Subcutaneous abdominal adipose tissue (tissue), 5 donors: ENCODE measurements at regions not wholly inside any gene's neighbourhood (a gene's known extent, or its start where the extent isn't known, plus 50 kb on each side); places are given as distances from the start of the nearest gene placed in this dataset.

ENCODE experiments used
- H3K27ac ChIP-seq: one replicate; pipeline ENCODE4 v1.7.0; 2013; ENCODE audit warnings: low read depth, mild to moderate bottlenecking, inconsistent platforms, low read length, moderate library complexity
- H3K27me3 ChIP-seq, 5 donors: one replicate each; pipeline ENCODE4 v1.7.0; 2013; ENCODE audit warnings: low read length in 5 of 5, inconsistent platforms in 1 of 5; ENCODE audit not compliant: control insufficient read depth in 5 of 5, insufficient read depth in 4 of 5
- H3K36me3 ChIP-seq, 5 donors: one replicate each; pipeline ENCODE4 v1.7.0; 2013; ENCODE audit warnings: low read length in 5 of 5; ENCODE audit not compliant: control insufficient read depth in 5 of 5, insufficient read depth in 5 of 5
- H3K4me1 ChIP-seq, 5 donors: one replicate each; pipeline ENCODE4 v1.7.0; 2013; ENCODE audit warnings: low read length in 5 of 5, mild to moderate bottlenecking in 3 of 5, moderate library complexity in 1 of 5; ENCODE audit not compliant: control insufficient read depth in 5 of 5, insufficient read depth in 5 of 5
- H3K4me3 ChIP-seq, 5 donors: one replicate each; pipeline ENCODE4 v1.7.0; 2013; ENCODE audit warnings: low read length in 5 of 5, low read depth in 1 of 5
- H3K9ac ChIP-seq, 5 donors: one replicate each; pipeline ENCODE4 v1.7.0; 2013; ENCODE audit warnings: low read length in 5 of 5, mild to moderate bottlenecking in 4 of 5, moderate library complexity in 3 of 5
- H3K9me3 ChIP-seq, 5 donors: one replicate each; pipeline ENCODE4 v1.7.0; 2013; ENCODE audit warnings: low read length in 5 of 5; ENCODE audit not compliant: control insufficient read depth in 5 of 5
- donor health status: healthy.
- donor health status: healthy.
- donor health status: healthy.
- donor health status: healthy.
- donor health status: healthy.

DNA sequence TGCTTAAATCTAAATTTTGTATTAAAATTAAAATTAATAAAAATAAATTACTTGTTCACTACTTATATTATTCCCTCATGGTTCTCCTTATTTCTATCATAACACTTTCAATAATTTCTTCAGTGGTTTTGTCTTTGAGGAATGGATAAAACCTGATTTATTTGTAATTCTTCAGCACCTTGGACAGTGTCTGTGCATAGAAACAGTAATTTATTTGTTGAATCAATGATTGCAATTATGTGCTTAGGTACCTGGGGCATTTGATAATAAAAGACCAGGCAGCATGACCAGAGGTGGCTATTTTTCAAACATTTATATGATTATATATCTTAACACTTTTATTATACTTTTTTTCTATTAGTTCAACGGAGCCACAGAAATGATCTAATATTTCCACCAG is 1062.7 kb downstream of the DSC3 start:
- Histone ChIP-seq H3K27ac (no peak overlapping the region), H3K27me3 (no peaks in the 10 kb centered on the region), H3K4me1 (no peaks in the 10 kb centered on the region), H3K9ac (no peak overlapping the region), H3K9me3 (no peaks in the 10 kb centered on the region), H3K4me3 (no peak overlapping the region), H3K36me3 (no peaks in the 10 kb centered on the region)

DNA sequence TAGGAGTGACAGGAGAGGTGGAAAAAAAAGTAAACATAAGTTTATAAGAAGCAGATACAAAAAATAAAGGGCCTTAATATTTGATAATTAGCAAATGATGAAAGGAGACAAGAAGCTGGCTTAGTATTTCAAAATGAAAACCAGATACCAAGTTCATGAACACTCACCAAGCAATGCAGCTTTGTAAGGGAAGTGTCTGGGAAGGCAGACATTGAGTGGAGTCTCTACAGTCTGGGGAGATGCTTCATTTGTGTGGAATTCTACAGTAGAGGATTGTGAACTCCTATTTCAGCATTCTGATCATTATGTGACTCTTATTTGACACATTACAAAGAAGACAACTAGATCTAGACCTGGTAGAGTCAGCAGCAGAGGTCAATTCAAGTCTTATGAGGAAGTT is 1072.7 kb downstream of the DSC3 start:
- Histone ChIP-seq H3K27me3 (no peaks in the 10 kb centered on the region), H3K4me1 (no peaks in the 10 kb centered on the region), H3K9ac (no peak overlapping the region), H3K36me3 (no peaks in the 10 kb centered on the region), H3K9me3 (no peaks in the 10 kb centered on the region), H3K27ac (no peak overlapping the region), H3K4me3 (no peak overlapping the region)

DNA sequence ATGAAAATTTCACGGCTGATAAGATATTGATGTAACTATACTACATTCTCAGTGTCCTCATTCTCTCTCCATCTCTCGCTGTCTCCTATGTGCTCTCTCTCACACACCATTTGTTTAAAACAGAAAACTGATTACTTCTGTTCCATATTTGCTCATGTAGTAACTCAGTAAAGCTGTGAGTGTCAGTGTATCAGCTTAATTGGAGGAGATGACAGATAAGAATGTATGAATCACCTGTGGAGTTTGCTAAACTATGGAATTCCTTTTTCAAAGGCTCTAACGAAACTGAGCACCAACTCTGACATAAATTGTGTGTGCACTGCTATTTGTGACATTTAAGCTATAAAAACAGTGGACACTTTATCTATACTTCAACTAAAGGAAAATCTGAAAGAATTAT is 1080.0 kb downstream of the DSC3 start:
- Histone ChIP-seq H3K27me3 (no peaks in the 10 kb centered on the region), H3K9ac (no peak overlapping the region), H3K9me3 (no peaks in the 10 kb centered on the region), H3K36me3 (no peaks in the 10 kb centered on the region), H3K4me3 (no peak overlapping the region), H3K27ac (no peak overlapping the region), H3K4me1 (no peaks in the 10 kb centered on the region)

DNA sequence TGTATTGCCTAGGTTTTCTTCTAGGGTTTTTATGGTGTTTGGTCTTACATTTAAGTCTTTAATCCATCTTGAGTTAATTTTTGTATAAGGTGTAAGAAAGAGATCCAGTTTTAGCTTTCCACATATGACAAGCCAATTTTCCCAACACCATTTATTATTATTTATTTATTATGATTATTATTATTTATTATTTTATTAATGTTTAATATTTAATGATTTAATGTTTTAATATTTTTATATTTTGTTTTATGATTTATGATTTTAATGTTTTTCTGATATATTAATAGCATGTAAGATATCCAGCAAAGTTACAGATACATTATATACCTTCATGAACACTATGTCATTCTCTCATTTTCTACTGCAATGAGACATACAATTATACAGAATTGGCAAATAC is 1082.0 kb downstream of the DSC3 start:
- no peak overlapping the region for H3K27ac ChIP-seq
- no peaks in the 10 kb centered on the region for H3K4me1 ChIP-seq
- no peaks in the 10 kb centered on the region for H3K9me3 ChIP-seq
- H3K36me3 ChIP-seq: no peaks in the 10 kb centered on the region
- H3K27me3 ChIP-seq: no peaks in the 10 kb centered on the region
- no peak overlapping the region for H3K4me3 ChIP-seq
- H3K9ac ChIP-seq: no peak overlapping the region

DNA sequence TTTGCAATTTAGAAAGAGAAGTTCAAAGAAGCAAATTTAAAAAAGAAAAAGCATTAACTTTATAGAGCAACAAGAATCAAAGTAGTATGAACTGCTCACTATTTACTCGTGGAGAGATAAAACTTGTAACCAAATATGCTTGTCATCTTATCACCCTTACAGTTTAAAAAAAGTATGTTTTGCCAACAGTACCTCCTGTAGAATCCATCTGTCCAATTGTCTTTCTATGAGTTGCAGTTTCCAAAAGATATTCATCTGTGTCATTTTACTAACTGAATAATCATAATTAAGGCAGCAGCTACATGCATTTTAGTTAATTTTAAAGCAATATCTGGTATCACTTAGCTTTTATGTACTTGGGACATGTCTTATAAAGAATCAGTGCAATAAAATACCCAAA is 1112.3 kb downstream of the DSC3 start:
- no peaks in the 10 kb centered on the region for H3K9me3 ChIP-seq
- no peak overlapping the region for H3K9ac ChIP-seq
- H3K4me1 ChIP-seq: no peaks in the 10 kb centered on the region
- no peaks in the 10 kb centered on the region for H3K27me3 ChIP-seq
- H3K27ac ChIP-seq: no peak overlapping the region
- no peak overlapping the region for H3K4me3 ChIP-seq
- H3K36me3 ChIP-seq: no peaks in the 10 kb centered on the region

DNA sequence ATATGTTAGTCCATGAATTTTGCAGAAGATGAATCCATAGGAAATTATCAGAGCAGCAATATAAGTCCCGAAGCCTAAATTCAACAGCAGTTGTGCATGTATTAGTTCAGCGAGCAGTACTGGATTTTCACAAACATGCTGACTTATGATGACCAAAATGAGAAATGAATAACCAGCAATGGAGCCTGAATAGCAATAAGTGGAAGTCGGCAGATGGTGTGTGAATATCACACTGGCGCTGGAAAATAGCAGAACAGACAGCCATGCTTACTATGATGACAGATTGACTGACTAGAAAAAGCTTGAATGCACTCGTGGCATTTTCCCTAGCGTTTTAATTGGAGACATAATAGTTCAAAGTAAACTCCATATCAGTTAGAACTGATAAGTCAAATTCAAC is 1114.5 kb downstream of the DSC3 start:
- H3K9ac ChIP-seq: no peak overlapping the region
- no peaks in the 10 kb centered on the region for H3K27me3 ChIP-seq
- H3K4me1 ChIP-seq: no peaks in the 10 kb centered on the region
- no peaks in the 10 kb centered on the region for H3K36me3 ChIP-seq
- H3K9me3 ChIP-seq: no peaks in the 10 kb centered on the region
- no peak overlapping the region for H3K4me3 ChIP-seq
- no peak overlapping the region for H3K27ac ChIP-seq

DNA sequence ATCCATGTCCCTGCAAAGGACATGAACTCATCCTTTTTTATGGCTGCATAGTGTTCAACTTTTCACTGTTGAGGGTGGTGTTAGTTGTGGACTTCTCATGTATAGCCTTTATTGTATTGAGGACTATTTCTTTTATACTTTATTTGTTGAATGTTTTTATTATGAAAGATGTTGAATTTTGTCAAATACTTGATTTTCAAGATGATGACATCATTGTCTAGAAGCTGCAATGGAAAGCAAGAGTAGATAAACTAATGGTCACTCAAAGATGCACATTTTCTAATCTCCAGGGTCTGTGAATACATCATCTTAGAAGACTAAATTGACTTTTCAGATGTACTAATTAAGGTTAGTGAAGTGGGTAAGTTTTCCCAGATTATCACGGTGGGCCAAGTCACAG is 1117.0 kb downstream of the DSC3 start:
- Histone ChIP-seq H3K4me1 (no peaks in the 10 kb centered on the region), H3K9me3 (no peaks in the 10 kb centered on the region), H3K27me3 (no peaks in the 10 kb centered on the region), H3K36me3 (no peaks in the 10 kb centered on the region), H3K9ac (no peak overlapping the region), H3K27ac (no peak overlapping the region), H3K4me3 (no peak overlapping the region)

DNA sequence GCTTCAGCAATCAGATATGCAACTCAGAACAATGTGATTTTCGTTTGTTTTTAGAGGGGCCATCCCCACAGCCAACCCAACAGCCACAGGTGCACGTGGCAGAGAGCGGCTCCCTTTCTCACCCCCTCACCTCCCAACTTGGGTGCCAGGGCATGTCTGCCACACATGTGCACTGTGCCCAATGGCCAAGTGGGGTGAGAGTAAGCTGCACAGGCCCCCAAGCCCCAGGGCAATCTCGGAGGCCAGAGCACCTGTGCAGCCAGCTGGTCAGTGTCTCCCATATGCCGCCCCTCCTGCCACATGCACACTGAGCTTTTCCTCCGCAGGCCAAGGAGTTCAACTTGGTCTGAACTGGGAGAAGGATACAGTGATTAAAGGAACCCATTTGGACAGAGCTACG is 1130.2 kb downstream of the DSC3 start:
- Histone ChIP-seq H3K27ac (no peak overlapping the region), H3K36me3 (no peaks in the 10 kb centered on the region), H3K27me3 (no peaks in the 10 kb centered on the region), H3K4me1 (no peaks in the 10 kb centered on the region), H3K4me3 (no peak overlapping the region), H3K9ac (no peak overlapping the region), H3K9me3 (peaks cover 0 to 8% (median 0%) of the 10 kb centered on the region in 5 donors)

DNA sequence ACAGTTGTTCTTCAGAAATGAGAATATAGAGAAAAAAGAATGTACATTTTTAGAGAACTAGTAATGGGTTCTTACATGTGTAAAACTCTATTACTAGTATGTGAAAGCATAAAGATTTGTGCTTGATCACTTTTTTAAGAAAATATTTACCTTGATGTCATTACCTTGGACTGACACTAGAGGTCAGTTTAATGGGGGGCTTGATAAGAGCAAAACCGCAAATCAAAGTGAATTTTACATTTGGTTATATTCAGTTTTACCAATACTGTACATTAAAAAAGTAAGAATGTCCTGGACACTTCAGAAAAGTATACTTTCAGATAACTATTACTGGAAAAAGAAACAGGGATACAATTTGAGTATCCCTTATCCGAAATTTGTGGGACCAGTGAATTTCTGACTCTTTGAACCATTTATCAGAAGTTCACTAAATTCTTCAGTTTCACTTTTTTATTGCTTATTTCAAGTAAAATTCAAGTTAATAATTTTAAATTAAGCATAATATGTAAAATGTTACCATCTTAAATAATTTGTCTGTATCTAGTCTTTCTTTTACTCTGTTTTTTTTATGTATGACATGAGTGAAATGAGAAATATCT is 1149.5 kb downstream of the DSC3 start:
- no peaks in the 10 kb centered on the region for H3K4me1 ChIP-seq
- no peaks in the 10 kb centered on the region for H3K27me3 ChIP-seq
- H3K27ac ChIP-seq: no peak overlapping the region
- H3K9me3 ChIP-seq: no peaks in the 10 kb centered on the region
- no peak overlapping the region for H3K9ac ChIP-seq
- no peaks in the 10 kb centered on the region for H3K36me3 ChIP-seq
- no peak overlapping the region for H3K4me3 ChIP-seq

DNA sequence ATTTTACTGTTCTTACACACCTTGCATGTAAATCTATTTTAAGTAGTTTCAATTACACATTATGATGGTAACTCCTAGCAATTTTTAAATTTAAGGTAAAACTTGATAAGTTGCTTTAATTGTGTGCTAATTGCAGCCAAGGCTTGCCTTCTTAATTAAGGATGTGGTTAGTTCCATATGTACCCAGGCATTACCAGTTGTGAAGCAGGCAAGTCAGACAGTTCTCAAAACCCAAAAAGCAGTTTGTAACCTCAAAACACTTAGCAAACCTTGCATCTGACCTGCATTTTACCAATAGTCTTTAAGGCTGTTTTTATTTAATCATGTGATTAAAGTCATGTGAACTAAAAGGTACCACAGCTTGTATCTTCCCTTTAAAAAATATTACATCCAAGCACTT is 1159.4 kb downstream of the DSC3 start:
- H3K9ac ChIP-seq: no peak overlapping the region
- no peak overlapping the region for H3K27ac ChIP-seq
- no peaks in the 10 kb centered on the region for H3K27me3 ChIP-seq
- H3K9me3 ChIP-seq: no peaks in the 10 kb centered on the region
- H3K36me3 ChIP-seq: no peaks in the 10 kb centered on the region
- H3K4me1 ChIP-seq: no peaks in the 10 kb centered on the region
- no peak overlapping the region for H3K4me3 ChIP-seq

DNA sequence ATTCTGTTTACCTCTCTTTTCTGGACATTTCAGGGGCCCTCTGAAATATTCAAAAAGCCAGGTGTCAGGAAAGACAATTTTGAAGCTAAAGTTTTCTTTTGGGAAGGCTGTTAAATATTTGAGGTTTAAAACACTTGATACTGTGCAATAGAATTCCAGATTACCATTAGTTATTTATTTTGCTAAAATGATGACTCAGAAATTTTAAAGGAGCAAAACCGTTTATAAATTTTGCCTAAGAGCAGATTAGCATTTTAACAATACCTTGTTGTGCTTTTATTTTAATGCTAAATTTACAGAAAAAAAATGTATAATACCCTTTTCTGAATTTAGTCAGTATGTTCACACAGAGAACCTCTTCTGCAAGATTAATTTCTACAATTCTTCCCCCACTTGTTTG is 1159.9 kb downstream of the DSC3 start:
- Histone ChIP-seq H3K36me3 (no peaks in the 10 kb centered on the region), H3K4me1 (no peaks in the 10 kb centered on the region), H3K9me3 (no peaks in the 10 kb centered on the region), H3K9ac (no peak overlapping the region), H3K4me3 (no peak overlapping the region), H3K27me3 (no peaks in the 10 kb centered on the region), H3K27ac (no peak overlapping the region)
